Central memory CD8-positive, alpha-beta T cell (primary cell): ENCODE measurements at regions not wholly inside any gene's neighbourhood (a gene's known extent, or its start where the extent isn't known, plus 50 kb on each side); places are given as distances from the start of the nearest gene placed in this dataset.

Source experiments
- ATAC-seq: fragments of 150-1000 bp; cut with Tn5 transposase; replicated peaks from 2 replicates; pipeline ENCODE4 v1.10.0; 2022; ENCODE audit warnings: mild to moderate bottlenecking, moderate FRiP score, moderate number of reproducible peaks; ENCODE audit not compliant: poor library complexity, severe bottlenecking; ENCODE audit errors: extremely low read depth
- DNase-seq, 2 donors: peaks; one replicate each; pipeline ENCODE4 v3.0.0; 2021; ENCODE audit warnings: low spot score in 2 of 2
- H3K27ac Mint-ChIP-seq: one replicate; pipeline ENCODE4 v1.8.0; 2022; ENCODE audit warnings: low read depth, mild to moderate bottlenecking, moderate library complexity, mixed read lengths
- H3K27me3 Mint-ChIP-seq: one replicate; pipeline ENCODE4 v1.8.0; 2022; ENCODE audit warnings: mixed read lengths
- H3K36me3 Mint-ChIP-seq: one replicate; pipeline ENCODE4 v1.8.0; 2022; ENCODE audit warnings: mild to moderate bottlenecking, moderate library complexity, mixed read lengths; ENCODE audit not compliant: insufficient read depth
- H3K4me1 Mint-ChIP-seq: one replicate; pipeline ENCODE4 v1.8.0; 2022; ENCODE audit warnings: mixed read lengths
- H3K4me3 Mint-ChIP-seq: one replicate; pipeline ENCODE4 v1.8.0; 2022; ENCODE audit warnings: mild to moderate bottlenecking, moderate library complexity, mixed read lengths
- H3K9me3 Mint-ChIP-seq: one replicate; pipeline ENCODE4 v1.8.0; 2022; ENCODE audit warnings: mixed read lengths

DNA sequence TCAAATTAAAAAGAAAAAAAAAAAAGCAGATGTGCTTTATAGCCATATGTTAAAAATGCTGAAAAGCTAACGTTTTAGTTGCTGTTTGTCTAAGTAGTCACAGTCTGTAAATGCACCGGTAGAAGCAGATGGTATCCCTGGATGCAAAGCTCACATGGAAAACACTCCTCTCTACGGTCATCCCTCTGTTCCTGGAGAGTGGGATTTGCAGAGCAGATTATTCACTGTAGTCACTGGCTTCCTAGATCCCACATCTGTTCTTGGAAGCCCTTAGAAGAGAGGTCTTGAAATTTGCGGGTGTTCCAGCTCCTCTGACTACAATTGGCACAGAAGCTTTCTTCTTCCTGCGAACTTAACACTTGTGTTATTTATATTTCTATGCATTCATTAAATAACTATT, 186.6 kb downstream of the PMP22 start:
- Mint-ChIP-seq H3K36me3 (no peaks in the 10 kb centered on the region), H3K27ac (no peak overlapping the region), H3K4me3 (no peak overlapping the region), H3K4me1 (no peaks in the 10 kb centered on the region), H3K27me3 (peaks cover 40% of the 10 kb centered on the region), H3K9me3 (no peaks in the 10 kb centered on the region)
- no peak for ATAC-seq
- DNase-seq, result no peak

DNA sequence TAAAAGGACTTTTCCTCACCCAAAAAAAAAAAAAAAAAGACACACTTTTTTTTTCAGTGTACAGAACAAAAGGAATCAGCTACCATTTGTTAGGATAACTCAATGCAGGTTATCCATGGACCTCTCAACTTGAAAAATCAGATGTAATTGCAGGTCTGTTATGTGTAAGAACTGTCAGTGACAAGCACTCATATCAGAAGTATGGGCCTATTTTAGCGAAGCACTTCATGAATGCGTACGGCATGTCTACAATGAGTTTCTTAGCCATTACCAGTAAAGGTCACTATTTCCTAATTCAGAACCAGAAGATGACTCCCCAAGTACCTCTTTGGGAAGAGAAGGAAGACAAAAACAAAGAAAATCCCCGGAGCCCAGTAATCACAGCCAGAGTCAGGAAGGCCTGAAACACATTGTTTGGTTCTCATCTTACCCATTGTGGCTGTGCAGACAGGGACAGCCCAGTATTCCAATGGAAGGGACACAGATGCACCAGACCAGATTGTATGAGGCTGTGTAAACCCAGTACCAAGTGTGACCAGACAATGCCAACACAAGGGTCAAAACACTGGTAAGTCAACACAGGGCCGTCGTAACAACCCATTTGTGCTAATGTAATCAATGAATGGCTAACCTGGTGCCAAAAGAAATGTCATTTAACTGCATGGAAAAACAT, 188.0 kb downstream of the PMP22 start:
- ATAC-seq (no peak), DNase-seq (no peak)
- Mint-ChIP-seq H3K36me3 (no peaks in the 10 kb centered on the region), H3K9me3 (no peaks in the 10 kb centered on the region), H3K4me3 (no peak overlapping the region), H3K4me1 (no peaks in the 10 kb centered on the region), H3K27me3 (peaks cover 31% of the 10 kb centered on the region), H3K27ac (no peak overlapping the region)

DNA sequence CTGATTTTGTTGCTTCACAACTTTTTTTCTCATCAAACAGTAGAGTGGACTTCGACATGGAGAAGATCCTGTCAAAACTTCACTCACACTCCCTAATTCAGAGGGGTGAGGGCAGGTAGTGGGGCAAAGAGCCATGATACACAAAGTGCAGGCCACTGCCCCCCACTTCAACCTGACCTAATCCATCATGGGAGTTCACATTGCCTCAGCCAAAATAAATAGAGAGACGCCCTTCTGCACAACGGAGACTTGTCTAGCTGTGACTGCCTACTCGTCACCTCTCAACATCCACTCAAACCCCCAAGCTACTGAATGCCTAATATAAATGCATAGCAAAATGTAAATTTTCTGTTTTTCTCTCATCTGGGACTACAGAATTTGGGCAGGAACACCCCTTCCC, 213.2 kb downstream of the PMP22 start:
- no peaks in the 10 kb centered on the region for H3K9me3 Mint-ChIP-seq
- no peak overlapping the region for H3K4me3 Mint-ChIP-seq
- no peak for ATAC-seq
- H3K4me1 Mint-ChIP-seq, result no peaks in the 10 kb centered on the region
- H3K36me3 Mint-ChIP-seq, result no peaks in the 10 kb centered on the region
- H3K27ac Mint-ChIP-seq, result no peak overlapping the region
- H3K27me3 Mint-ChIP-seq, result peaks cover 47% of the 10 kb centered on the region
- no peak for DNase-seq

DNA sequence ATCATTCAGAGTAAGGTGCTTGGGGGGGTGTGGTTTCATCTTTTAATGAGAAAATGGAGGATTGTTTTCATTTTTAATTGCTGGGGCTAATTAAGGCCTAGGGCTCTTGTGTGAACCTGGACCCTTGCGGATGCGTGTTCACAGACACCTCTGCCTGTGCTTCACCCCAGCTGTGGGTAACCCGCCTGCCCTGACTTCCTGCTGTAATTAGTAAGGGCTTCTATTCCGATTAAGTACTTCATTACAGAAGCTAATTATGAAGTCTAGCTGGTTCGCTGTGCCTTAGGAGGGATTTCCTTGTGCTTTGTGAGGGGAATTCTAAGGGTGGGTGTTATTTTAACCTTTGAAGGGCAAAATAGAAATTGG, 215.3 kb downstream of the PMP22 start:
- no peak for ATAC-seq
- H3K27ac Mint-ChIP-seq, result no peak overlapping the region
- no peaks in the 10 kb centered on the region for H3K4me1 Mint-ChIP-seq
- no peak for DNase-seq
- no peaks in the 10 kb centered on the region for H3K36me3 Mint-ChIP-seq
- no peak overlapping the region for H3K4me3 Mint-ChIP-seq
- H3K9me3 Mint-ChIP-seq, result no peaks in the 10 kb centered on the region
- H3K27me3 Mint-ChIP-seq, result peaks cover 47% of the 10 kb centered on the region

DNA sequence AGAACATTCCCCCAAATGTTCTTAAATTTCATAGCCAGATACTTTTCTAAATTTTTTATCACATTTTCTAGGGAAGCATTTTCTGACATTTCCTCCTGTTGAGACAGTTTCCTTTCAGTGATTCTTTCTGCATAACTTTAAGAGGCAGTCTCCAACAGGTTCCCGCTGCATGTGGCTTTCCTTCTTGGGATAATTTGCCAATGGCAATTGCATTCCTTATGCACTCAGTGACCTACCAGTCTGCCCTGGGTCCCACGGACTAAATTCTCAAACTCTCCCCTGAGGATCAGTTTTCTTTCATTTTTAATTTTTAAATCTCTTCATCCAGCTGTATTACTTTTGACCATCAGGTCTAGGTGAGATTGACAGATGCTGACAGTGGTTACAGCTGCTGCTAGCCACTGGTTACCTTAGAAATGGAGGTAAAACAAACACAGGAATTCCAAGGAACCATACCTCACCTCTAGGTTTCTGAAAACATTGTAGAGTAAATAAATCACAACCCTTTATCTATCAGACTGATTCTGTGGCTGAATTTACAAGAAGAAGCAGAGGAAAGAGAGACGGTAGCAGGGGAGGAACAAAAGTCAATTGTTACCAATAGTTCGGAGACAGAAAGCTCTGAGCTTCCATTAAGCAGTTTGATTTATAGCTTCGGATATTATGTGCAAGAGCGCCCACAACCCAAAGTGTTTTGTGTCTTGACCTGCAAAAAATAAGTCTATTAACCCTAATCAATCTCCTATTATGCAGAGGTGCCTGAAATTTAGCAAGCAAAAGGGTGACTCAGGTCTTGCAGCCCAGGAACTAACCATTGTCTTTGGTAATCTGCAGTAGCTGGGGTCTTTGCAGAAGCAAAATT, 216.0 kb downstream of the PMP22 start:
- ATAC-seq, result no peak
- no peaks in the 10 kb centered on the region for H3K9me3 Mint-ChIP-seq
- no peak for DNase-seq
- no peaks in the 10 kb centered on the region for H3K4me1 Mint-ChIP-seq
- no peak overlapping the region for H3K27ac Mint-ChIP-seq
- H3K27me3 Mint-ChIP-seq, result peaks cover 53% of the 10 kb centered on the region
- H3K36me3 Mint-ChIP-seq, result no peaks in the 10 kb centered on the region
- H3K4me3 Mint-ChIP-seq, result no peak overlapping the region

DNA sequence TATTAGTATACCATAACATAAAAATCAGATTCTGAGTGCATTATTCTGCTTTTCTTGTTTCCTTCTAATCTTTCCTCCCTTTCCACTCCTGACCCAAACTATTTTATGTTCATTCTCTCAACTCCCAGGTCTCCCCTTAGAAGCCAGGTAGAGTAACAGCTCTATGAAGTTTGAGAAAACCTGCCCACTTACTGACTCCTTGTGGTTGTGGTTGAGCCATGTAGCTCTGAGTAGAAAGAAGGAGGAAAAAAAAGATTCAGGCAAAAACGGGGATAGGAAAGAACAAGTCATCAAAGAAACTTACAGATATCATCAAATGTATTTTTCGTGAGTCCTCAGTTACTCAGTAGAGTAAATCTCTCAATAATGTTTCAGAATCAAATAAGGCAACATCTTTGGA, 216.7 kb downstream of the PMP22 start:
- Mint-ChIP-seq H3K4me3 (no peak overlapping the region), H3K4me1 (no peaks in the 10 kb centered on the region), H3K36me3 (no peaks in the 10 kb centered on the region), H3K27me3 (peaks cover 57% of the 10 kb centered on the region), H3K27ac (no peak overlapping the region), H3K9me3 (no peaks in the 10 kb centered on the region)
- ATAC-seq (no peak), DNase-seq (no peak)

DNA sequence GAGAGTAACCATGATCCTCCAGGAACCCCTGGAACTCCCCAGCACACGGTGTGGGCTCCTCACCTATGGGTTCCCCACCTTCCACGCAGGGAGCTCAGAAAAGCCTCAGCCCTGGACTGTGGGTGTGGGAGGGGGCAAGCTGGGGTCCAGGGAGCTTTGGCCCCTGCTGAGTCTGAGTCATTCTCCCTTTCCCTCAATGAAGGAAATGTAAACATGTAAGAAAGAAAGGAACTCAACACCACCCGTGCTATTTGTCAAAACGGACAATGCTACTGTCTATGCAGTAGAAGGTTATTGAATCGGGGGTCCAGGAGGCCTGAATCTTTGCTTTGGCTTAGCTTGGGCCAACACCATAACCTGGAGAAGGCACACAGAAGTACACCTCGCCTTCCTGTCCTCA, 222.8 kb downstream of the PMP22 start:
- Mint-ChIP-seq H3K27me3 (peaks cover 41% of the 10 kb centered on the region), H3K27ac (no peak overlapping the region), H3K4me1 (no peaks in the 10 kb centered on the region), H3K4me3 (no peak overlapping the region), H3K9me3 (no peaks in the 10 kb centered on the region), H3K36me3 (no peaks in the 10 kb centered on the region)
- no peak for ATAC-seq
- no peak for DNase-seq

DNA sequence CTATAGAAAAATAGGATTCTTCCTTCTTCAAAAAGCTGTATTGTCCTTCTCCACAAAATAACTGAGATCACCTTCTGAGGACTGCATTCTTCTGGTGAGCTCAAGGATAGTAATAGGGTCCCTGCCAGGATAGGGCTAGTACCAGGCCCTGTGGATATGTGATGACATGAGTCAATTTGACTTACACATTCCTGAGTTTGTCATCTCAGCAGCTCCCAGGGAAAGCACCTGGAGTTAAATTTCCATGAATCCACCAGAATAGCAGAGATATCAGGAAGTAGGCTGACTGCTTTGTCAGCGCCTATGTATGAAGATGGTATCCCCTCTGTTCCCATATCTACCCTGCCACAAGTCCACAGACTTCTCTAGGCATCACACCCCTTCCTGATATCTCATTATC, 225.8 kb downstream of the PMP22 start:
- no peaks in the 10 kb centered on the region for H3K36me3 Mint-ChIP-seq
- no peaks in the 10 kb centered on the region for H3K9me3 Mint-ChIP-seq
- no peak overlapping the region for H3K4me3 Mint-ChIP-seq
- H3K27ac Mint-ChIP-seq, result no peak overlapping the region
- peaks cover 58% of the 10 kb centered on the region for H3K27me3 Mint-ChIP-seq
- DNase-seq (no peak), ATAC-seq (no peak)
- H3K4me1 Mint-ChIP-seq, result no peaks in the 10 kb centered on the region

DNA sequence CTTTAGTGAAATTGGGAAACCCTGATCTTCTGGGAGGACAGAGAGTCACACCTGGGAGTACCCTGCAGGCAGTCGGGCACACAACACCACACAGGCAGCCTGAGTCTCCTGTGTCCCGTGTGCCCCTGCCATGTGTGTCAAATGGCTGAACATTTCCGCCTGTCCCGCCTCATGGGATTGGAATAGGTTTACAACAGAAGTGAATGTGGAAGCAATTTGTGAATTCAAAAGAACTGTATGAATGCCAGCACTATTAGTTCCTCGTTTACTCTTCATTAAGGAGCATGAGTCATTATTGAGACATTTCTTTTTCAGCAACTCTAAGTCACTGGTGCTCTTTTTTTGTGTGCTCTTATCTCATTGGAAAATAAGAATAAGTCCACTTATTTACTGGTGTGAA, 226.5 kb downstream of the PMP22 start:
- H3K36me3 Mint-ChIP-seq, result no peaks in the 10 kb centered on the region
- H3K4me3 Mint-ChIP-seq, result no peak overlapping the region
- no peaks in the 10 kb centered on the region for H3K9me3 Mint-ChIP-seq
- ATAC-seq, result no peak
- H3K4me1 Mint-ChIP-seq, result no peaks in the 10 kb centered on the region
- peaks cover 52% of the 10 kb centered on the region for H3K27me3 Mint-ChIP-seq
- H3K27ac Mint-ChIP-seq, result no peak overlapping the region
- DNase-seq, result no peak

DNA sequence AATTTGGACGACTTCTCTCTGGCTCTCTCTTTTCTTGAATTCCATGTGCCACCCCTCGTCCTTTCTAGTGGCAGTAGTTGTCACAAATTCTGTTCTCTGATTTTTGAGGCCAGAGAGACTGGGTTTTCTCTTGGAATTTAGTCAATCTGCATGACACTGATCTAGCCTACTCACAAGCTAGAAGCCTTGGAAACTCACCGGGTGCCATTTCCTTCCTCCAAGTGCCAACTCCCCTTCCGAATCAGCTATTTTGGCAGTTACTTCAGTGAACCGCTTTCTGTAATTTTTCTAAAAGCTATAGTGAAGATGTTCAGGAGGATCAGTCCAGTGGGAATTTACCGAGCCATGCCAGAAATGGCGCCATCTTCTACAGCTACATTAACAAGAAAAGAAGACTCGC, 228.9 kb downstream of the PMP22 start:
- no peaks in the 10 kb centered on the region for H3K9me3 Mint-ChIP-seq
- no peak overlapping the region for H3K4me3 Mint-ChIP-seq
- peaks cover 56% of the 10 kb centered on the region for H3K27me3 Mint-ChIP-seq
- no peak overlapping the region for H3K27ac Mint-ChIP-seq
- no peaks in the 10 kb centered on the region for H3K36me3 Mint-ChIP-seq
- ATAC-seq, result no peak
- no peak for DNase-seq
- H3K4me1 Mint-ChIP-seq, result no peaks in the 10 kb centered on the region

DNA sequence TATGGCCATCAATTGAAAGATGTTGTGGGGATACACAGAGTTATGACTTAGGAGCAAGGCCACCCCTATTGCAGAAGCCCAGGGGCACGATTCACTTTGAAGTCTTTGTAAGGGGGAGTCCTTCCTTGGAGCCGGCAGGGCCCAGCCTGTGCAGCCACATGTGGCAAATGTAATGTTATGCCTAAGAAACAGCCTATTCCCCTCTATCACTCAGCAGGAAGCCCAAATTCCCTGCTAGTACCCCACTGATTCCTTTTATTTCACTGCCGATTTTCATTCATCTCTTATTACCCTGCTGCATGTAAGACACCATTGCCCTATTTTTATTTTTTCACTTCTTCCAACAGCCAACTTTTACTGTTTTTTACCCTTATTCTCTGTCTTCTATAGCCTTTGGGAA, 233.2 kb downstream of the PMP22 start:
- Mint-ChIP-seq H3K4me1 (no peaks in the 10 kb centered on the region), H3K27ac (no peak overlapping the region), H3K36me3 (peaks cover 2% of the 10 kb centered on the region), H3K27me3 (peaks cover 52% of the 10 kb centered on the region), H3K9me3 (no peaks in the 10 kb centered on the region), H3K4me3 (no peak overlapping the region)
- no peak for ATAC-seq
- no peak for DNase-seq

DNA sequence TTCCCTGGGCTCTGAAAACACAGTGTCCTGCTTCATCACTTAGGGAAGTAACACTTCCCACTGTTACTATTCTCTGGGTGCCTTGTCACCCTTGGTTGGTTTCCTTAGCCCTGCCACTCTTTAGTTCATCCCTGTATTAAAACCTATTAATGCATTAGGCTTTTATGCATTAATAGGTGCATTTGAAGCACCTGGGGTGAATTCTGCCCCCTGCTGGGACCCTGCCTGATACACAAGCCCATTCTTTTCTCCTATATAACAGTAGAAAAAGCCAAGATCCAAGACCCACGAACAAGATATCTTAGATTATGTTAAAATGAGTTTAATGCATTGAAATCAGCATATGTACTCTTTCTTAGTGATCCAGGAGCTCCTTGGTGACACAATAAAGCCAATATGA, 235.7 kb downstream of the PMP22 start:
- DNase-seq, result no peak
- Mint-ChIP-seq H3K4me3 (no peak overlapping the region), H3K36me3 (peaks cover 2% of the 10 kb centered on the region), H3K4me1 (no peaks in the 10 kb centered on the region), H3K9me3 (no peaks in the 10 kb centered on the region), H3K27ac (no peak overlapping the region), H3K27me3 (peaks cover 50% of the 10 kb centered on the region)
- ATAC-seq, result no peak

DNA sequence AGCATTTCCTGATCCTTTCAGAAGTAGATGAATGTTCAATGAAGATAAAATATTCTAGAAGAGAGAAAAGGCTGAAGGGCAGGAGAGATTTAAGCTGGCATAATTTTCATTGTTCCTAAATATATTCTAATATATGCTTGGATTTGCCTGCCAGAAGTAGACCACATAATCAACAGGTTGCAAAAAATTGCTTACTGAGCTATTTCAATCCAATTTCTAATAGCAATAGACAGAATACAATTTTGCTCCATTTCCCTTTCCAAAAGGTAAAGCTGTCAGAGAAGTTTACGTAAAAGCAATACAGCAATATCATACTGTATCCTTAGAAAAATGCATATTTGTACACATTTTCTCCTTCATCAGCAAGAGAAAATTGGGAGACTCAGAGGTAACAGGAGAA, 237.3 kb downstream of the PMP22 start:
- Mint-ChIP-seq H3K36me3 (peaks cover 2% of the 10 kb centered on the region), H3K27me3 (peaks cover 51% of the 10 kb centered on the region), H3K4me3 (no peak overlapping the region), H3K9me3 (no peaks in the 10 kb centered on the region), H3K27ac (no peak overlapping the region), H3K4me1 (no peaks in the 10 kb centered on the region)
- no peak for DNase-seq
- no peak for ATAC-seq
